GM21423 (cell line): ENCODE measurements at regions not wholly inside any gene's neighbourhood (a gene's known extent, or its start where the extent isn't known, plus 50 kb on each side); places are given as distances from the start of the nearest gene placed in this dataset.

Experiments used
- ATAC-seq: cut with Tn5 transposase; IDR thresholded peaks from one replicate; pipeline ENCODE4 v1.9.1; 2021; ENCODE audit warnings: mild to moderate bottlenecking, moderate library complexity; ENCODE audit not compliant: unreplicated experiment

DNA sequence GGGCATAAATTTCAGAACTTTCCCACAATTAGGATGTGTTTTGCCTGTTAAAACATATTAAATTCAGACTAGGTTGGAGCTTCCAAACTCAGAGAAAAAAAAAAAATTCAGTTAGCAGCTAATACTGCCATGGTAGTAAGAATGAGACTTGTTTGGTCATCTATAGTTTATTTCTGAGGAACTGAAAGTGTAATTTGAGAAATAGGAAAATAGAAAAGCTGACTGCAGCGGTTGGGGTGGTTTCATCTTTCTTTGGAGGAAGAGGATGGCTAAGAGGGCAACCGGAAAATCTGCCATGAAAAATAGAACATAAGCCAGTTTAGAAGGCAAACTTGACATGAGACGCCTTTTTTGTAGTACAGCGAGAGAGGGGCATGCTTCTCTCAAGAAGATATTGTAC is 371.2 kb upstream of the ROBO2 start:
- ATAC-seq = no peak

DNA sequence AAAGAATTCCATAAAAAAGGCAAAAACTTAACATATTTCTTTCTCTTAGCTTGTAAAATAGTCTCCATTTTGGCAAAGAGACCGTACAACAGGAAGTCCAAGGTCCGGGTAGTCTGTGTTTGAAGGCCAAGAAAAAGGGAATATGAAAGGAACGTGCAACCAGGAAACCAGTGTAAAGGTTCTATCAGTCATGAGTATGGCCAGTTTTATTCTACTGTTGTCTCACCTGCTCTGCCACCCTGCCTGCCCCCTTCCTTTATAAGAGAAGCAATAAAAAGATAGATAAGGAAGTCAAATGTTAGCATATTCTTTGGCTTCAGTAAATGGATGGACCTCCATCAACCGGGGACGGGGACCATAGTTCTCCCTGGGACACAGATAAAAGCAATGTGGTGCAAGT is 370.6 kb upstream of the ROBO2 start:
- no peak for ATAC-seq

DNA sequence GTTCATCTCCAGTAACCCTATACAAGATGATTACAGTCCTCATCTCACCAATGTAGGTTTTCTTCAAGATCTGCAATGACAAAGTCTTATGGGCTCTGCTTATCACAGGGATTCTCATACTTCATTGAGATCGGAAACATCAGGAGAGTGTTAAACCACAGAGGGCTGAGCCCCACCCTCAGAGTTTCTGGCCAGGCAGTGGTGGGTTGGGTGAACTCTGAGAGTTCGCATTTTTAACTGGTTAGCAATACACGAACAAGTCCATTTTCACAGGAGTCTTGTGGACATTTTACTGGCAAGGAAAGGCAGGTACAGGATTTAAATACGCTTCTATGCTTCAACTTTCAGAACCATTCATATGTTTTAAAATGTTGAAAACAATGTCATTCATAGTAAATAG is 366.7 kb upstream of the ROBO2 start:
- no peak for ATAC-seq

DNA sequence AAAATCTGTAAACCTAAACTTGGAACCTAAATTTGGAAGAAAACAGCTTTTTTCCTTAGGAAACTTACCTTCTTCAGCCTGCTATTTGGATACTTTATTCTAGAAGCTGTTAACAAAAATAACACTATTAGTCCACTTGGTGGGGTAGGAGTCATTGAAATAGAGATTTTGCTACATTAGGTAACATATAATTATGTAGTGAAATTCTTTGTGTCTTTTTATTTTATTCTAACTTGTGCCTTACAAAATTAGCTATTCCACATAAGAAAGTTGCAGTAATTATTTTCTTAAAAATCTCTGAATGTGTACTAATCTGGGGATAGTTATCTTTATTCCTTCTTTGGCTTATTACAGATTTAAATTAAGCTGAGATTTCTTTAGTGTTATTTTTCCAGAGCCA is 360.4 kb upstream of the ROBO2 start:
- no peak for ATAC-seq

DNA sequence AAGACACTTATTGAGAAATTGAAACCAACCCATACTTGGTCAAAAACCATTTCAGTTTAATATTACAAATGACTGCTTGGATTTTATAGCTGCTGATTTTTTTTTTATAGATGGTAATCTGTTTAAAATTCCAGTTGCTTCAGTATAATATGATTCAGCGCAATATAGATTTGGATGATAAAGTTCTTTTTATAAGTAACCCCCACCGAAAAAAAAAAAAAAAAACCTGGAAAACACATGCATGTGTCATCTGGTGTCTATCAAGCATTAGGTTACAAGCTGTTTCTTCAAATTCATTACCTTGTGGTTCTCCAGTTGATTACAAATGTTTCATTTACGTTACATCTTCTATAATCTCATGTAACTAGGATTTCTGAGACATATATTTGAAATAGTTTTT is 356.6 kb upstream of the ROBO2 start:
- no peak for ATAC-seq

DNA sequence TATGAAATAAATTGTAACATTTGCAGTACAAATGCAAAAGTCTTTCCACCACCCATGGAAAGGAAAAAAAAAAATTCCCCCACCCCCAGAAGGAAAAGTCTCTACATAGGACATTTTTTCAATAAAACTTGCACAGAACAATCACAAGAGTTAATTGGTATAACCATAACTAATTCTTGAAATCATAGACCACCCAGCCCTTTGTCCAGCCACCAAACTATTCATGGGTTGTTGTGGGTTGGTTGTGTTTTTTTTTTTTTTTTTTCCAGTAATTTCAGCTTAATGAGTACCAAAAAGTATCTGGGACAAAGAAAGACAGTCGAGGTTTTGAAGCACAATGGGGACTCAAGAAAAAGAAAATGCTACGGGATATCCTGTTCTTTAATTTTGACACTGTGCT is 355.0 kb upstream of the ROBO2 start:
- no peak for ATAC-seq

DNA sequence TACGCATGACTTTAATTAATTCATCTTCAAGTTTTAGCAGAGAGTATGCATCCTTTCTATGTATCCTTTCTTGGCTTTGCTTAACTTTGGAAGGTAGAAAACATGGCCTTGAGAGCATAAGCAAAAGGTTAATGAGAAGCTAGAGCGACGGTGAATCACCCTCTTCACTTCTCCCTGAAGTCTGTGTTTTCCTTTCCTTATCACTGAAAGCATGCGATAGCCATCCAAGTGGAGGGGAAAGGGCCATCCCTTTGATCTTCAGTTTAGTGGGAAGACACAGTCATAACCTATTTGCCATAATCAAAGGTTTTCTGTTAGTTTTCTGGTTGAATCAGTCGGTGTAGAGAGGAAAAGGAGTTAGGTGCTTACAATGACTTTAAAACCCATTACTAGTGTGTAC is 354.0 kb upstream of the ROBO2 start:
- ATAC-seq = no peak

DNA sequence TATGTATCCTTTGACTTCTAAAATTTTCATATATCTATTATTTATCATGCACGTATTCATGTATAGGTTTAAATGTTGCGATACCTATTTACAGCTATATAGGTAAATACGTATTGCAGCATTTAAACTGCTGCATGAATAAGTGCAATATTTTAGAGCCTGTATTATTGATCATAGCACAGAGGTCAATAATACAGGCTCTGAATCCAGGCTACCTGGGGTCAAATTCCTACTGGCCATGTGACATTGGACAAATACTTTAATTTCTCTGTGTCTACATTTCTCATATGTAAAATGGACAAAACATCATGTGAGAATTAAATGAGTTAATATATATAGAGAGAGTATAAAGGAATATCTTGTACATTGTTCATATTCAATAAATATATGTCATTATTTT is 352.9 kb upstream of the ROBO2 start:
- ATAC-seq = no peak

DNA sequence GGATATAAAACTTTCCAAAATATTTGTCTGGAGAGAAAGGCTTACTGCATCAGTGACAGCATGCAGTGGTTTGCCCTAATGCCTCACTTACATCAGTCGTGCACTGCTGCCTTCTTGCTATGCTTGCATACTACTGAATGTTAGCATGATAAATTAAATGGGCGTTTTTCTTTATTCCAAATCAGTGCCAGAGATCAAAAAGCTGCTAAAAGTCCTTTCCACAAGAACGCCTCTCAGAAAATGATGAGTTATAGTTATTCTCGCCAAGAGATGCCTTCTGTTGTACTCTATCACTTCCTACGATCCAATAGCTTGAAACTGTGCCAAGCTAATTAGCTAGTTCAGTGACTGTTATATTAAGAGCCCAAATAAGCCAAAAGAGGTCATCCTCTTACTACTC is 345.8 kb upstream of the ROBO2 start:
- ATAC-seq = no peak

DNA sequence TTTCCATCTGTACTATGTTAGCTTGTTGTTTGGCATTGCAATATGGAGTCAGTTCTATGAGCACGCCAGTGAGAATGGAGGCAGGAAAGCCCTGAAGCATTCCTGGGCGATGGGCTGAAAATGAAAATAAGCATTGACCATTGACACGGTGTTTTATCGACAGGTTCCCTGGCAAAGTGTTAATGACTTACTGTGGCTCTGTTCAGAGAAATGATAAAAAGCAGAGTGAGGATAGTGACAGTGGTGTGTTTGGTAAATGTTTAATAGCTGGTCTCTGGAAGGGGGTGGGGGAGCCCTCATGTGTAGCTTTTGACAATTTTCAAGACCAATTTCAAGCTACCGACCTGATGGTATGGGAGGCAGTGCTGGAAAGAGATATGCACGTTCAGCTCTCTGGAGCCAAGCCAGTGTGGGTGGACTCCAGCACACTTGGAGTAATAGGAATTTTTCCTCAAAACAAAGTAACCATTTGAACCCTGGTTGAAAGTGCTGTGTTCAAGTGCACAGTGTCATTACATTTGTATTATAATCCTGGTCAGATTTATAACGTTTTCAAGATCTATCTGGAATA is 341.7 kb upstream of the ROBO2 start:
- no peak for ATAC-seq

DNA sequence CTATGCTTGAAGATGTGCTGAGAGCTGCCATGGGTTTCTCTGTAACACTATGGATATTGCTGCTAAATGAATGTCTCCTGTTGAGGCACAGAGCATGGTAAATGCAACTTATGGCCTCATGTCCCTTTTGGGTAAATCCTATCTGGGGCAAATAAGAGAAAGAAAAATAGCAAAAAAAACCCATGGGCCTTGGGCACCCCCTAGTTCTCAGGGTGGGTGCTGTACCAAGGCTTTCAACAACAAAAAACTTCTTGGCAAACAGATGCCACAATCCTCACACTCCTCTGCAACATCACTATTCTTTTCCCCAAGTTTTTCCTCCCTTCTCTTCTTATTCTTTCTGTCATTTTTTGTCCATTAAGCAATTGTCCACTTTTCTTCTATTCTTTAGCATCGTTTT is 340.1 kb upstream of the ROBO2 start:
- no peak for ATAC-seq

DNA sequence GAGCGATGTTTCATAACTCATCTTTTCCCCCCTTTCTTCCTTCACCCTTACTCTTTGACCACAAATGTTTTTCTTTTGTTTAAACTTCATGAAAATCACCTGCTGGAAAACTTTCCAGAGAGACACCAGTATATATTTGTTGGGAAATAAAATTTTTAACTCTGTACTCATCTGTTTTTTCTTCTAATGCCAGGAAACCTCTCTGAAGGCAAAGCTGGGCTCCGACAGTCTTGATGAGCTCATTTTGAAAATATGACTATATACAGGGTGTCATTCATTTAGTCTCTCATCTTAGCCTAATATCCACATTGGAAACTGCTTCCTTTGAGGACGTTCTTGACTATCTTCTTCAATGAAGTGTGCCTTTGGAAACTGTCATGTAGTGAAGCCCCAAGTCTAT is 339.6 kb upstream of the ROBO2 start:
- no peak for ATAC-seq

DNA sequence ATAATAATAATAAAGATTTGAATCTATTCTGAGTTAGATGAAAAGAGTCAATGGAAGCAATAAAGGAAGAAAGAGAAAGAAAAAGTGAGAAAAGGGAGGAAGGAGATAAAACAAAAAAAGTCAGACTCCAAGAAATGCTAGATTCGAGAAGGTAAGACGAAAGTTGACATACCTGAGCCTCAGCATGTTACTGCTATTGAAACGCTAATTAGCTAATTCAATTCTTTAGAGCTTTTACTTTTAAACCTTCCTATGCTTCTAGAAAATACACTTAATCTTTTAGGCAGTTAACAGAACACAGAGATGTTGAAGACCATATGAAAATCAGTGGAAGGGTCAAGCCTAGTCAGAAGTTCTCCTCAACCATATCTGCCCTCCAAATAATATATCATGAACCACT is 337.2 kb upstream of the ROBO2 start:
- ATAC-seq = no peak

DNA sequence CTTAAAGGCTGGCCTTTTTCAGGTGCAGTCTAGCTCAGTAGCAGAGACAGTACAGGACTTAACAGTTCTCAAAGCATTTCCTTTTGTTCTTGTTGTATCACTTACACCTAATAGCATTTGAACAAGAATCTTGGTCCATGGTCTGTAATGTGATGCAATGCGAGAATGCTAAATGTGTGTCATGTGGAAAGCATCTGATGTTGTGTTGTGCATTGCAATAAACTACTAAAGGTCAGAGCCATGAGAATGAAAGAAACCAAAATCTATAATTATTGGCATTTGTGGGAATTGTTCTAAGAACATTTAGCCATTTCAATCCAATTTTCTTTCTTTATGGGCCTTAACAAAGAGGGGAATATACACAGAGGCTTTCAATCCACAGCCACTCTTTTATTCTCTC is 324.5 kb upstream of the ROBO2 start:
- no peak for ATAC-seq

DNA sequence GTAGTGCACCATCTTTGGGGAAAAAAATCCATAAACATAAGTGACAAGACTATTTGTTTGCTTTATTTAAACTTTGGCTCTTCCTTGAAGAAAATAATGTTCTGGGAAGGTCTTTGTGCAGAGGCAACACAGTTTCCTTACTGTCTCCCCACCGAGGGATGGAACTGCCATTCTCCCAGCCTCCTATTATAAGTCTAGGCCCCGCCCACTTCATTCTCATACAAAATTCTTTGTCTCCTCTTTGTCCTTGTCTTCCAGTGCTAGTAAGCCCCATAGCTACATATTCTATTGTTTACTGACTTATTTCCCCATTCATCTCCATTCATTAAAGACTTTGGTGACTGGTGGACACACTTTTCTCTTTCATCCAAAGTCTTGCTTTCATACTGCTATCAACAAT is 316.5 kb upstream of the ROBO2 start:
- ATAC-seq = no peak

DNA sequence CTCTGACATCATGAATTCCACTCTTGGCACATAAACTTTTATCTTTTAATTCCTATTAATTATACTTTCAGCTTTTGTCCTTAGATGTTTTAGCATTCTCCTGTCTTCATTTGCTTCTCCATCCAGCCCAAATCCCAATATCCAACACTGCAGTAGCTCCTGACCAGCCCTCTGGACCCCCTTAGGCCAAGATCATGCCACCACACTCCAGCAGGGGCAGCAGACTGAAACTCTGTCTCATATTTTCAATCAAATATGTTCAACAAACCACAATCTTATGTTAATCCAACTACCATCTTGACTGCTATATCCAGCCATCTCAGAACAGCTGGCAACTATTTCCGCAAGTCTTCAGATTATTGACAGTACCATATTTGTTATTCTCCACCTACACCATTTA is 315.8 kb upstream of the ROBO2 start:
- ATAC-seq = no peak

DNA sequence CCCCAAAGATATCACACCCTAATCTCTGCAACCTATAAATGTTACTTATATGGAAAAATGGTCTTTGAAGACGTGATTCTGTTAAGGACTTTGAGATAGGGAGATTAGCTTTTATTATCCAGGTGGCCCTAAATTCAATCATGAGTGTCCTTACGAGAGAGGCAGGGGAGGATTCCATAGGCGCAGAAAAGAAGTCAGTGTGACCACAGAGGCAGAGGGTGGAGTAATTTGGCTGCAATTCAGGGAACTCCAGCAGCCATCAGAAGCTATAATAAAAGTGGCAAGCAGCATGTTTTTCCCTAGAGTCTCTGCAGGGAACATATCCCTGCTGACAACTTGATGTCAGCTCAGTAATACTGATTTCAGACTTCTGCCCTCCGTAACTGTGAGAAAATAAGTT is 315.2 kb upstream of the ROBO2 start:
- ATAC-seq = no peak

DNA sequence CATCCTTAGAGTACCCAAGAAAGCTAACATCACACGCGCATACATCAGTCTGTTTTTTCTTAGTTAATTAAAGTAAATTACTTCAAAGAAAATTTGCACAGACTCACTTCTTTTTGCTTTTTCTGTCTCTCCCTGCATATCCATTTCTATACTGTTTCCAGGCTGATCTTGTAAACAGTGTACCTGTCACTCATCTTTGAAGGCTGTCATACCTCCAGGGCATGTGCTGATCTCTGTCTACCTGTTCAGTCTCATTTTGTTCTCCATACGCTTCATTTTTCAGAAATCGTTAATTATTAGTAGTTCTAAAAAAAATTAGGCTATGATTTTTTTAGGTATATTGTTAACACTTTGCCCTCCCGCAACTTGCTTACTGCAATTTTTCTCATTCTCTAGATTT is 313.9 kb upstream of the ROBO2 start:
- ATAC-seq = no peak

DNA sequence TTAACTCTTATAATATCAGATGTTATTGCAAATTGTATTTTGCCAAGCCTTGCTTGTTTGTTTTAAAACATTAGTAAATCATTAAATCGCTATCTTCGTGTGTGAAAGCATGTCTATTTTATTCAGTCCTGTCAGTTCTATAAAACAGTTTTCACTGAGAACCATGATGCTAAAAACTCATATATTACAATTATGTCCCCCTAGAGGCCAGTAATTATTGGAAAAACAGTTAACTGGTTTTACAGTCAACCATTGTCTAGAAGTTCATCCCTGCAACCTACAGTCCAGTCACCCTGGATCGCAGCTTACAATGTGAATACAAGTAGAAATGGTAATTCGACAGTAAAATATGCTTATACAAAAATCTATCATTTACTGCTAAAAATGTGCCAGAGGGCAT is 311.5 kb upstream of the ROBO2 start:
- ATAC-seq = no peak

DNA sequence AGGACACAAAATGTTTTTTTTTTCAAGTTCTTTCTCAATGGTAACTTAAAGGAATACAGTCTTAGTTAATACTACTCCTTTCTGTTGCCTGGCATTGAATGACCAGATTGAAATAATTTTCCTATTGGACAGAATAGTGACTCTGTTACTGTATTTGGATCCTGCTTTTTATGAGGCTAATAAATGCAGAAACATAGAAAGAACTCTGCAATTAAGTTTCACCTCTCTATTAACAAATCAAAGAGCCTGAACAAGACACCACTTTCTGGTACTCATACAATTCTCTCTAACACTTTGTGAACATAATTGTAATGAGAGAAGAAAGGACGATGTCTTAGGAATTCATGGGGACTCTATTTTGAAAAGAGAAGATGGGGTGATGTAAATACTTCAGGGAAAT is 308.4 kb upstream of the ROBO2 start:
- ATAC-seq = no peak

DNA sequence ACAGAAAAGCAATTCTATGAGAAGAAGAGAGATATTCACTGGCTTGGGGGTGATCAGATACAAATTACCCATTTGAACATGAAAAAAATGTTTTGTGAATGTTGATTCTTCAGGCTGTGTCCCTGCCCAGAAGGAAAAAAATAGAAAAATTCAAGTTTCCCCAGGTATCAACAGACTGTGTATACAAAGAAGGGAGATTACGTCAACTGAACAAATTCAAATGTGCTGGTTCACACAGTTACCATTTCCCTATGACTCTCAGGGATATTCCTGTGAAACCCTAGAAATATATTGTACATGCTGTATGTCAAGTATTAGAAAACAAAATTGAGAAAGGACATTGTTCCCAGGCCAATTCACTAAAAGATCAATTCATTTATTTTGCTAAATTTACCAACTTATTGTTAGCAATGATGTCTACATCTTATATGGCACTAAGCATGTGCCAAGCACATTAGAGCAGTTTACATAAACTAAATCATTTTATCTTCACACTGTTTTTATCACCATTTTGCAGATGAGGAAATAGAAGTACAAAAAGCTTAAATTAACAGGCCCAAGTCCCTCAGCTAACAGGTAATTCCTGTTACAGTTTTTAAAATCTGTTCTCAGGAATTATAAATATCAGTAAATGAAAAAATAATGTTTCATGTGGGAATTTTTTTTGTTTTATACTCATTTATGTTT is 306.7 kb upstream of the ROBO2 start:
- ATAC-seq = no peak

DNA sequence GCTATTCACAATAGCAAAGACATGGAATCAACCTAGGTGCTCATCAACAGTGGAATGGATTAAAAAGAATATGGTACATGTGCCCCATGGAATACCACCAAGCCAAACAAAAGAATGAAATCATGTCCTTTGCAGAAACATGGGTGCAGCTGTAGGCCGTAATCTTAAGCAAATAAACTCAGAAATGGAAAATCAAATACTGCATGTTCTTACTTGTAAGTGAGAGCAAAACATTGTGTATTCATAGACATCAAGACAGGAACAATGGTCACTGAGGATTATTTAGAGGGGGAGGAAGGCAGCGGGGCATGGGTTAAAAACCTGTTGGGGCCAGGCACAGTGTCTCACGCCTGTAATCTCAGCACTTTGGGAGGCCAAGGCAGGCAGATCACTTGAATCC is 304.7 kb upstream of the ROBO2 start:
- ATAC-seq = no peak

DNA sequence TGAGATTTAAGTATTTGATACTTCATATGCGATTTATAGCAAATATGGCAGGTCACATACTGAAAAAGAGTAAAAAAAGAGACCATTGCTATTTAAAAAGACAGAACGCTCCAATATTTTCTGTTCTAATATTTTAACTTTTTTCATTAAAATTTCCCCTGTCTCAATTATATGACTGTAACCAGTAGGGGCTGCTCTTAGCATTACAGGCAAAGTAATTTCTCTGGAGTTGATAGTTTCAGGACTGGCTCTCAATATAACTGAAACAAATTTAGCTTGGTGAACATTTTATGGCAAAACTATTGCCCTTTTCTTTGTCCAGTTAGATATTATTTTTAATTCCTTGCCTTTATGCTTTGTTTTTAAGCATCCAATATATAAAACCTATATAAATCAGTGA is 286.3 kb upstream of the ROBO2 start:
- ATAC-seq = no peak
